DMS153 treated with DMSO at 0.1 percent for 48 hours (cell line): ENCODE measurements at regions not wholly inside any gene's neighbourhood (a gene's known extent, or its start where the extent isn't known, plus 50 kb on each side); places are given as distances from the start of the nearest gene placed in this dataset.

ENCODE experiments used
- DNase-seq: peaks from one replicate; lab custom pipeline; 2025; ENCODE audit not compliant: unreplicated experiment; lab: John Stamatoyannopoulos, UW

DNA sequence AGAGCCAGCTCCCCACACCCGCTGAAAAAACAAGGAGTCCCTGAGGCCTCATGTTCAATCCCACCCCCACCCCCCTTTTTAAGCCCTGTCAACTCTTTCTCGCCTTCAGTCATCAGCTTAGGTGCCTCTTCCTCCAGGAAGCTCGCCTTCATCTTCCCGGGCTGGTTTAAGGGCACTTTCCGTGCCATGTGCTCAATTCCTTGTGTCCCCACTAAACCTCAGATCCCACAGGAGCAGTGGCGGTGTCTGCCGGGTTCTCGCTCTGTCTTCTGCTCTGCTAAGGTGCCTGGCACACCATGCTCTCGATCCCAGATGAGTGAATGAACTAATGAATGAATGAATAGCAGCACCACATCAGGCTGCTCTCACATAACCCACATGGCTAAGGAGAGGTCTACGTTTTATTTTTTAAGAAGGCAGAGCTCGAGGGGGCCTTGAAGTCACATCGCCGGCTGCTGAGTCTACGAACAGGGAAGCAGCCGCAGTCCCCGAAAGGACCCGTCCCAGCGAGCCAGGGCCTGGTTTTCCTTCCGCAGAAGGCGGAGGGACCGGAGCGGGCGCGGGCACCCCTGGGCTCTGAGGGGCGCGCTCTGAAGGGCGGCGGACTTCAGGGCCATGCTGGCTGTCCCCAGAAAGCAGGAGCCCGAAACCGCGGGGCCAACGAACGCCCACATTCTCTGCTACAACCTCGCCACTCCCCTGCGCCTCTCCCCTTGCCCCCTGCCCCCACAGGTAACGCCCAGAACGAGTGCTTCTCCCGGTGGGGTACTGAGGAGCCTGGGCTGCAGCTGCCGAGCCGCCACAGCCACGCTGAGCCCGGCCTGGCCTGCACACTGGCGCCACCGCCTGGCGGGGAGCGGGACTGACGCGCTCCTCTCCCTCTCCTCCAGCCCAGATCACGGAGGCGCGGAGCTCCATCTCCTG is 73.4 kb upstream of the KCNMA1 start:
- DNase-seq, result peak; percentile 68

DNA sequence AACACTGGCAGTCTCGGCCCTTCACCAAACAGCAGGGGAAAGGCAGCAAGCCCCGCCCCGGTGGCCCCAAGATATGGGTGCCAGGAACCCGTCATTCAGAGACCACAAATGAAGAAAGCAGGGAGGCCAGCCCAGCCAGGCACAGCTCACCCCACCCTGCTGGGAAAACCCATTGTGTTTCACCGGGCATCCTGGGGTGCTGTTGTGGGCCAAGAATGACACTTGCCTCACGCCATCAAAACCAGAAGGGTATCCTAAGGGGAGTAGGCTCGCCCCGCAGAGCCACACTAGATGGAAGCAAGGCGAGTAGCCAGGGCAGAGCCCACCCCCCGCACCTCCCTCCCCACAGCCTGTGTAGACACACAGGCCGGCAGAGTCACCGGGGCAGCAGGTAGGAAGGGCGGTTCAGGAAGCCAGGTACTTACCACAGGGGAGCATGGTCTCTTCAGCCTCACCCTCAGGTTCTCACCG is 72.5 kb upstream of the KCNMA1 start:
- DNase-seq, result no peak

DNA sequence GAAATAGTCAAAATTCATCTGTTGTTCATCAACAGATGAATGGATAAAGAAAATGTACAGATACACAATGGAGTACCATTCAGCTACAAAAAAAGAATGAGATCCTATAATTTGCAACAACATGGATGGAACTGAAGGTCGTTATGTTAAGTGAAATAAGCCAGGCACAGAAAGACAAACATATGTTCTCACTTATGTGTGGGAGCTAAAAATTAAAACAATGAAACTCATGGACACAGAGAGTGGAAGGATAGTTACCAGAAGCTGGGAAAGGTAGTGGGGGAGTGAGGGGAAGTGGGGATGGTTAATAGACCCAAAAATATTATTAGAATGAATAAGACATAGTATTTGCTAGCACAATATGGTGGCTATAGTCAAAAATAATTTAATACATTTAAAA is 70.0 kb upstream of the KCNMA1 start:
- no peak for DNase-seq

DNA sequence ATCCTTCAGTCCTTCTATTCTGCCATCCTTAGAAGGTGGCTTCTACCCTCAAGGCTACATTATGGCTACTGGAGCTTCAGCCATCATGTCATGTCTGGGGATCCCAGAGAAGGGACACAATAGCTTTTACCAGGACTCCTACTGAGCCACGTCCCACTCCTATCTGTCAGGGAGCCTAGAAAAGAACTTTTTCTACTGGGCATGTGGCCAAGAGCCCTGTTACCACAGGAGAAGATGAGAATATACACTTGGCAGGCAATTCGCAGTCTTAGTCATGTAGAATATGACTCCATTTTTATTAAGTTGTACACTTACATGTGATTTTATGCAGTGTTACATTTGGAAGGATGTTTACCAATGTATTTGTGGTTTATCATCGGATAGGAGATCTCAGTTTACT is 64.6 kb upstream of the KCNMA1 start:
- no peak for DNase-seq

DNA sequence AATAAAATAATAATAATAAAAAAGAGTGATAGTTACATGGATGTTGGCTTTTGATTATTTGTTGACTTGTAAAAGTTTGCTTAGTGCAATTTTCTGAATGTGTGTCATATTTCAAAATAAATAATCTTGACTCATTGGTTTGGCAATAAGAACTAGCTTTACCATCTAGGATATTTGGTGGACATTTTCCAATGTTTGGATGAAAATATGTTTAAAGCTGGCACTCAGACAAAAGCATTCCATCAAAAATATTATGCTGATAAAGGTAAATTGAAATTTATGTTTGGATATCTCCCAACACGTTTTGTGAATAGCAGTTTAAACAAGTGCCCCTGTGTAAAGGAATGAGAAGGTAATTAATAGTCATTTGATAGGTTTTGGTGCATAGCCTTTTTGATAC is 62.5 kb upstream of the KCNMA1 start:
- no peak for DNase-seq

DNA sequence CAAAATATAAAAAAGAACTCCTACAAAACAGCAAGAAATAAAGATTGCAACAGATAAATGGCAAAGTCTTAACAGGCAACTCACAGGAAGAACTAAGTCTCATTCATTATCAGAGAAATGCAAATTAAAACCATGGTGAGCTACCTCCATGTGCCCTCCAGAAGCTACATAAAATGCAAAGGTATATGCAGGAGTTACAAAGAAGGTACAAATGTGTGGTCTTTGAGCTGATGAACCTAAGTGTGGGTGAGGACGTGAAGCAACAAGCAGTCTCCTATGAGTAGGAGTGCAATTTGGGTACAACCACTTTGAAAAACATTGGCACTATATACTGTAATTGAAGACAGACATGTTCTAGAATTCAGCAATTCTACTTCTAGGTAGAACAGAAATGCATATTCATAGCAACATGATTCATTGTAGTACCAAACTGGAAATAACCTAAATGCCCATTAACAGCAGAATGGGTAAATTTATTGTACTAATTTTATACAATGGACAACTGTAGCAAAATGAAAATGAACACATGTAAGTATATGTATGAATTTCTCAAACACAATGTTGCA is 61.6 kb upstream of the KCNMA1 start:
- no peak for DNase-seq

DNA sequence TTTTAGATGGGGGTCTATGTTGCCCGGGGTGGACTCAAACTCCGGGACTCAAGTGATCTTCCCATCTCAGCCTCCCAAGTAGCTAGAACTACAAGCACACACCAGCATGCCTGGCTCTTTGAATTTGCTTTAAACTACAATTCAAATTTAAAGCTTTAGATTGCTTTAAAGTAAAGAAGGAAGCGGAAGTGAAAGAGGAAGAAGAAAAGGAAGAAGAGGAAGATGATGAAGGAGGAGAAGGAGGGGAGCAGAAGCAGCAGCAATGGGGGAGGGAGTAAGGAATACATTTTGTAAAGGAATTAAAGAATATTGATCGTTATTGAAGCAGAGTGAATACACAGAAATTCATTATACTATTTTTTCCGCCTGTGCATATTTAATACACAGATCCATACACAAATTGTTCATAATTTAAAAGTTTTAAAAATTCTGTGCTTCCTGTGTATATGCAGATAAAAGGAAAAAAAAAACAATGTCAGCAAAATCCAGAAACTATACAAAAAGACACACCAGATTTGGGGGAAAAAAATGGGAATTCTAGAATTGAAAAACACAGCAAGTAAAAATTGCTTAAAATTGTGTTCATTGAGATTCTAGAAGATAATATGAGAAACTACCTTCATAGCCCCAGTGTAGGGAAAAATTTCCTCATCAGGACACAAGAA is 60.8 kb upstream of the KCNMA1 start:
- no peak for DNase-seq

DNA sequence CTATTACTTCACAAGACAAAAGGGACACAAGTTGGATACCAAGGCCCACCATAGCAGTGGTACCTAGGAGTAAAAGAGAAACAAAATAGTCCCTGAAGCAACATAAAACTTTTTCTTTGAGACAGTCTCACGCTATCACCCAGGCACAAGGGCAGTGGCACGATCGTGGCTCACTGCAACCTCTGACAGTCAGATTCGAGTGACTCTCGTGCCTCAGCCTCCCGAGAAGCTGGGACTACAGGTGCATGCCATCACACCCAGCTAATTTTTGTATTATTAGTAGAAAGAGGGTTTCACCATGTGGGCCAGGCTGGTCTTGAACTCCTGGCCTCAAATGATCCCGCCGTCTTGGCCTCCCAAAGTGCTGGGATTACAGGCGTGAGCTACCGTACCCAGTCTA is 59.0 kb upstream of the KCNMA1 start:
- DNase-seq, result no peak

DNA sequence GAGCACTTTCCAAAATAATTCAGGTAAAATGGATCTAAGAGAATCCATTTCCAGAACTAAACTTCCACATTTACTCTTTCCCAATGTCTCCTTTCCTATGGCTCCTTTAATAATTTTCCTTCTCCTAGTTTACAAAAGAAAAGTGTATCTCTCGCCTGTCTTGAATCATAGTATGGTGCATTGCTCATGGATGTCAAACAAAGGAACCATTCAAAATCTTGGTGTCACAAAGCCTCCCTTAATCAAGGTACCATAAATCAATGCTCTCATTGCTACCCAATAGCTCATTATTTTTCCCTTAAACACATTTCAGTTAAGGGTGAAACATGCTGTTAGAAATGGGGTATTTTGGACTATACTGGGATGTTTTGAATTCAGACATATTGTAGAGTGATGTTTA is 57.6 kb upstream of the KCNMA1 start:
- no peak for DNase-seq

DNA sequence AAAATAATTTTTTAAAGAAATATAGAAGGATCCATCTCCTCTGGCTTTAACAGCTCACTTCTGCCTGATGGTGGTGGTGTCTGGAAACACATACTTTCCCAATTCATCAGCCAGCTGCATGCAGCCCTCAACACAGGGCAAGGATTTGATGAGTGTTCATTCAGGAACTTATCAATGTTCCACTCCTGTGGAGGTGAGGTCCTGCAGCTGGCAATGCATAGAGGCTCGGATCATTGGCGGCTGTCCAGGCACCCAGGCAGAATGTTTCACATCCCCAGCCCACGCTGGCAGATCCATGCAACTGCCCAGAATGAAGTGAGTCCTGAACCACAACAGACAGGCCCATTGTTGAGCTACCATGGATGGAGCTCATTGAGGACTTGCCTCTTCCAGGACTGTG is 55.2 kb upstream of the KCNMA1 start:
- no peak for DNase-seq

DNA sequence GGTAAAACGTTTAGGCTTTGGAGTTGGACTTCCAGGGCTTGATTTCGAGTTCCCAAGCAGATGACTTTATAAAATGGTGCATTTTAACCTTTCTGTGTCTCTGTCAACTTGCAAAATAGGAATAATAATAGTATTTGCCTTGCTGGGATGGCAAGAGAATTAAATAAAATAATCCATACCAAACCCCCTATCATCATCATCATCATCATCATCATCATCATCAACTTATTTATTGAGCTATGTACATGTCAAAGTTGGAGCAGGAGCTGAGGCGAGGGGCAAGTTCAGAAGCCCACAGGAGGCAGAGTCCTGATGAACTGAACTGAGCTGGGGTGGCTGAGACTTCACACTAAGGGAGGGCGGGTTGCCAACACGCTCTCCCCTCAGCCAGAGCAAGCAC is 51.7 kb upstream of the KCNMA1 start:
- no peak for DNase-seq

DNA sequence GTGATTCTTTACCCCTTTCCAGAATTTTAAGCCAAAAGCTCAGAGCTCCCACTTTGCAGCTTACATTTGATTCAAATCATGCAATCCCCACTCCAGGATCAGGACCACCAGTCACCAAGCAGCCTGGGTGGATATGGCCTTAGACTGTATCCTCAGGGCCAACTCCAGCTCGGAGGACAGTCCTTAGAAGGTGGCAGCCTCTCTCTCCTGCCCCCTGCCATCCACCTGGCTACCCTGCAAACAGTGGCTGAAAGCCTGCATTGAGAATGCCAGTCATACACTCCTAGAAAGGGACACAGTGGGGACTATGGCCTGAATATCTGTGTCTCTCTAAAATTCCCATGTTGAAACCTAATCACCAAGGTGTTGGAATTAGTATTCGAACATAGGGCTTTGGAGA is 50.0 kb upstream of the KCNMA1 start:
- DNase-seq, result no peak
